GM19468 (cell line): ENCODE measurements at regions not wholly inside any gene's neighbourhood (a gene's known extent, or its start where the extent isn't known, plus 50 kb on each side); places are given as distances from the start of the nearest gene placed in this dataset.

ENCODE experiments used
- ATAC-seq: cut with Tn5 transposase; IDR thresholded peaks from one replicate; pipeline ENCODE4 v1.9.1; 2021; ENCODE audit warnings: mild to moderate bottlenecking, moderate library complexity, moderate number of reproducible peaks; ENCODE audit not compliant: unreplicated experiment; ENCODE audit errors: extremely low read depth

DNA sequence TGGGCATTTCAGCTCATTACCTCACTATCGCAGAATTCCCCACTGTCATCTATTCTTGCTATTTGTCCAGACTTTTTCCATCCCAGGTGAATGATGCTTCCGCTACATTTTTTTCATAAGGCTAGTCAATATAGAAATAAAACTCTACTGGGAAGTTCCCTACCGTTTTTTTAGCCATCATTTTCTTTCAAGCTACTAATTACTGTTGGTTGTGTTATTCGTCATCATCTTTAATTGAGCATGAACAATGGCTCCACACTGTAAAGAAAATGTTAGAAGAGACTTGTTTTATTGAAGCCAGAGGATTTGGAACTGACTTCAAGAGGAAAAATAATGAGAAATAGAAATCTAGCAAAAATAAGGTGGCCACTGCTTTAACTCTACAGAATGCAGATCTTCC, 265.0 kb downstream of the ZNF608 start:
- no peak for ATAC-seq

DNA sequence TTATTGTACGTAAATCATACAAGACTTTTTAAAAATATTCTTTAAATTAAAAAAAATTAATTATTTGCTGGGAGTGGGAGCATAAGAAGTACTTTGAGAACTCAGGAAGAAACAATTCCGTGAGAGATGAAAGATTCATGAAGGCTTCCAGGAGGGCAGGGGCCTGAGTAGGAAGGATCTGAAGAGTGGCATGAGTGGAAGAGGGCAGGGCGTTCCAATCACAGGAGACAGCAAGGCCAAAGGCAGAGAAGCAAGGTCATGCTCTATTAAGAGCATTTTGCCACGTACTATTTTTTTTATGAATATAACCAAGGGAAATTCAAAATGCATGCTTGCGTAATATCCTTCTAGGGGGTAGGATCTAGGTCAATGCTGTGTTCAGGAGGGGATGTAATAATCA, 265.5 kb downstream of the ZNF608 start:
- ATAC-seq, result no peak

DNA sequence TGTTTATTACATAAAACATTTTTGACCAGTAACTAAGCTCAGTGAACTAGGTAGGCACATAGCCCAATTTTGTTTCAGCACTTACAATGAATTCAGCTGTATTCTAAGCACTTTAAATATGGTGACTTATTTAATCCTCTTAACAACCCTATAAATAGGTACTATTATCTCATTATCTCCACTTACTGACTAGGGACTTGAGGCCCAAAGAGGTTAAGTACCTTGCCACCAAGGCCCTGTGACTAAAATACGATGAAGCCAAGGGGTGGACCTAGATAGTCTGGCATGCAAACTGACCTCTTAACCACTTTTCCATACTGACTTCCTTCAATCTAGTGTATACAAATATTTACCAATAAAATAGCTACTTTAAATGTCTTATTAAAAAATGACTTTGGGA, 266.4 kb downstream of the ZNF608 start:
- no peak for ATAC-seq

DNA sequence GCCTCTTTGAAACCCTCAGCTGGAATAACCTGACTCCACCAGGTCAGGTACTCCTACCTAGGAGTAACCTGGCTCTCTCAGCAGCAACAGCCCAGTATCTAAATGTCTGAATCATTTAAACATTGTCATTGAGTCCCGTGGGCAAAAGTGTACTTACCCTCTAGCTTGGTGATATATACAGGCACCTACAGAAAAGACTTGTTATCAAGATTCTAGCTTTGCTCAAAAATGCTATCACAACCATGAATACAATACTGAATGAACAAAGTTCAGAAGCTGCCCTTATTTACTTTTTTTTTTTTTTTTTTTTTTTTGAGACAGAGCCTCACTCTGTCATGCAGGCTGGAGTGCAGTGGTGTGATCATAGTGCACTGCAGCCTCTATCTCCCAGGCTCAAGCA, 268.2 kb downstream of the ZNF608 start:
- no peak for ATAC-seq

DNA sequence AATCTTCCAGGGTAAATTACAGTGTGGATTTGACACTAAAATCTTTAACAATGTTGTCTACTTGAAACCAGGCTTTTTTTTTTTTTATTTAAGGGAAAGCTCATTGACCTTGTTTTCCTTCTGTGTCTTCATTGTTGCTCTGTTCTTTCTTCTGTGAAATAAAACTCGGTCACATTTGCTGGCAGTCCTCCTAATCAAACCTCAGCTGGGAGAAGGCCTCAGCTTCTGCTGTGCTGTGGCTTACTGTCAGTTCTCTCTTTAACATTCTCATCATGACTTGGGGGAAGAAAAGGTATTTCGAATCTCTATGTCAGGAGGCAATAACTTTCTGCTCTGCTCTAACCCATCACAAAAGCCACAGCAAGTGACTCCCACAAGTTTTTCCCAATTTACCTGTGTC, 268.9 kb downstream of the ZNF608 start:
- ATAC-seq, result no peak

DNA sequence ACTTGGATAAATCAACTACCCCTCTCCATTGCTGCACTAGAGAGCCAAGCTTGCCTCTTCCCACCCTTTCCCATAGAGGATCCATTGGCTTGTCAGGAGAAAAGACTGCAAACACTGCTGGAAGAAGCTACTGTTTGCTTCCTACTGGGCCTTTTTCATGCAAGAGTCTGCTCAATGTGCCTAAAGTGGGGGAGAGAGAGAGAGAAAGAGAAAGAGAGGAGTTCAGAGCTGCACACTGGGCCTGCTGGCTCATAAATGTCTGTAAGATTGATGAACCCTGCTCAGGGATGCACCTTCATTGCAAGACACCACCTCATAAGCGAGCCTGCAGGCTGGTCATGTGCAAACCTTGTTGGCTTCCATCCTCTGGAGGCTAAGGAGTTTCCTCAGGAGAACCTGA, 269.4 kb downstream of the ZNF608 start:
- no peak for ATAC-seq

DNA sequence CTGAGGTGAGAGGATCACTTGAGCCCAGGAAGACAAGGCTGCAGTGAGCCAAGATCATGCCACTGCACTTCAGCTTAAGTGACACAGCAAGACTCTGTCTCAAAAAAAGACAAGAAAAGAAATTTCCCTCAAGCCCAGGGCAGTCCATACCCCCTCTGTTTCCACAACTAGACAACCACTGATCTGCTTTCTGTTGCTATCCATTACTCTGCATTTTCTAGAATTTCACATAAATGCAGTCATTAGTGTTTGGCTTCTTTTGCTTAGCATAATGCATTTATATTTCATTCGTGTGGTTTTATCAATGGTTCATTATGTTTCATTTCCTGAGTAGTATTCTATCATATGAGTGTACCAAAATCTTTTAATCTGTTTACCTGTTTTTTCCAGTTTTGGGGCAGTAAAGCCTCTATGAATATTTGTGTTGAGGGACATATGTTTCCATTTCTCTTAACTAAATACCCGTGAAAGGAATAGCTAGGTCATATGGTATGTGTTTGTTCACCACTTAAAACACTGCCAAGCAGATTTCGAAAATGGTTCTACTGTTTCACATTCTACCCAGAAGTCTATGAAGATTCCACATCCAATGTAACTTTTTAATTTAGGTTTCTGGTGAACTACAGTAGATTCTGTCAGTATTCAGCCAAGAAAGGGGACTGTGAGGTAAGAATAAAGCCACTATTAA, 271.8 kb downstream of the ZNF608 start:
- no peak for ATAC-seq

DNA sequence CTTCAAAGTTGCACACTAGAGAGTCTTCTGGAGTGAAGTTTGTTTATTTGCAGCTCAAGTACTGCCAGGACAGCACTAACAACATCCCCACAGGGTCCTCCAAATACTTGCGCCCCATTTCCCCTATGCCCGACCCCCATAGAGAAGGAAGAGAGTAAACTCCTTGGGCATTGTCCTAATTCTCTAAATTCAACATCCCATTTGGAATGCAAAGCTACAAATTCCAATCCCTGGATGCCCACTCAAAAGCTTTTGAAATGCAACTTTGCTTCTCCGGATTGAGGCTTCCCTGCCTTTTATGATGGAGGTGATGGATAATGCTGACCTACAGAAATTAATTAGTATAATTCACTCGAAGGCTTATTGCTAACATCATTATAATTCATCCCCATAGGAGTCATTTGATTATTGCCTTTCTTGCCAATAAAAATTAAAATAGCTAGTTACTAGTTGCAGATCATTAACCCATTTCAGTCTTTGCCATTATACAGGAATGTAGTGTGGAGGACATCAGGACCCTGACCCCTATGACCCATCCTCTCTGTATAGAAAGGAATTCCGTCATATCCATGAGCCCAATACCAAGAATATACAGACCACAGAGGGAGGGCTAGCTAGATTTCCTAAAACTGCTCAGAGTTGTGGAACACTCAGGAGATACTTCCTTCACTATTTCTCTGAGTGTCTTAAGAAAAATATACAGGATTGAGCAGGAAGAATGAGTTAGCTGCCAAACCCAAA, 277.6 kb downstream of the ZNF608 start:
- no peak for ATAC-seq

DNA sequence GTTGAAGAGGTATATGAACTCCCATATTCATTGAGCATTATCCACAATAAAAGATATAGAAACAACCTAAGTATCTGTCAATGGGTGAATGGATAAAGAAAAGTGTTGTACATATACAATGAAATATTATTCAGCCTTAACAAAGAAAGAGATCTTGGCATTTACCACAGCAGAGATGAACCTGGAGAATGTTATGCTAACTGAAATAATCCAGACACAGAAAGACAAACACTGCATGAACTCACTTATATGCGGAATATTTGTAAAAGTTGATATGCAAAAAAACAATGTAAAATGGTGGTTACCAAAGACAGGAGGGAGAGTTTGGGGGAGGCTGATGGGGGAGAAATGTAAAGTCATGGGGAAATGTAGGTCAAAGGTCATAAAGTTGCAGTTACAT, 278.7 kb downstream of the ZNF608 start:
- ATAC-seq, result no peak

DNA sequence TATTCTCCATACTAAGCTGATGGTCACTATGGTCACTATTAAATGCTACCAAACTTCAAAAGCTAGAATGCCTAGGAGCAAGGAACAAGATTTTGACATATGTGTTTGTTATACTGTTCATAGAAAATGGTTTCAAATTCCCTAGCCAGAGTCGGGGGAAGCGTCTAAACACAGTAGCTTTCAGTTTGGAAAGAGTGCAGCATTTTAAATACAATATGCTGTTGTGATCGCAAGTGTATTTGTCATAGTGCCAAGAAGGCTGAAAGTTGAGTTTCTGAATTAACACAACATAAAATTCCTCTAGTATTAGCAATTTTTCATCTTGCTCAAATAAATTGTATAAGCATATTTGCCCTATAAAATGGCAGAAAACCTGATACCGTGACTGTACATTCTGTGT, 280.4 kb downstream of the ZNF608 start:
- no peak for ATAC-seq

DNA sequence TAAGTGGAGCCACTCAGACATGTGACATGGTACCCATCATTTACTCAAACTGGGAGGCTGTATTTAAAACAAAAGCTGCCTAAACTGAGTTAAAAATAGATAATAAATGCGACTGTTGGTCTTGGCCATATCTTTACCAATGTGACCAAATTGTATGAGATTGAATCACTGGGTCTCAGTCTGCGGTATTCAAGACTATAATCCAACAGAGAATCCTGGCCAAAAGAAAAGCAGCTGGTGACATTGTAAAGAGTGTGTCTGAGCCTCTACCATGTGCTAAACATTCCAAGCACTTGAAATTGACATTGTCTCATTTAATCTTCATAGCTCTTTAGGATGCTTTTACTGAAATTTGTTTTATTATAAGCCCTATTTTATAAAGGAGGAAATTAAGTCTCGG, 282.6 kb downstream of the ZNF608 start:
- ATAC-seq, result no peak

DNA sequence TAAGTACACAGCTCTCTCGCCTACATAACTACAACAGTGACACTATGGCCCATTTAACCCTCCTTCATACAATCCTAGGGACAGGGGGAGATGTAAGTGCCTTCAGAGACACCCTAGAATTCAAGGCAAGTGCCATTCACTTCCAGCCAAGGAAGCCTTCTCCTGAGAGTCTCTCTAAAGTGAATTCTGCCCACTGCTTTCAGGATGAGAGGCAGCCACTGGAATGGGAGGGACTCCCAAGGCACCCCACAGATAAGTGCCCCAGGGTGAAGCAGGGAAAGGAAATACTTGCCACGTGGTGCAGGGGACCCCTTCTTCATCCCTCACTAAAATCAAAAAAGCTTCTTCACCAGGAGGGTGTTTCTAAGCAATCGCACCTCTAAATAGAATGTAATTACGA, 283.7 kb downstream of the ZNF608 start:
- no peak for ATAC-seq

DNA sequence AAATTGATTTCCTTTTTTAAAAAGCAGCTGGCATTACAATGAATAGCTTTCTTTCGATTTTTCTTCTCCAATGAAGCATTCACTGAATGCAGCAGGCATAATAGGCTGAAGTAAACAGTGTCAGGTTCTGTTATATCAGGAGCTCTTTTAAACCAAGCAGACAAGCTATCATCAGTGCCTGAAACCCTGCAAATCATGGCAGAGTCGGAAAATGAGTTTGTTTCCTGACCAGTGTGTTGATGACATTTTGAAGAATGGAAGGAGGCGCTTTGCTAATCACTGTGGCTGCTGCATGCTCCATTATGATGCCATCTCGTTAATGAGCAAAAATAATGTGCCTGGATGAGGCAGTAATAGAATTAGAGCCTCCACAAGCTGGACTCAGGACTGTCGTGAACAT, 284.5 kb downstream of the ZNF608 start:
- ATAC-seq, result no peak

DNA sequence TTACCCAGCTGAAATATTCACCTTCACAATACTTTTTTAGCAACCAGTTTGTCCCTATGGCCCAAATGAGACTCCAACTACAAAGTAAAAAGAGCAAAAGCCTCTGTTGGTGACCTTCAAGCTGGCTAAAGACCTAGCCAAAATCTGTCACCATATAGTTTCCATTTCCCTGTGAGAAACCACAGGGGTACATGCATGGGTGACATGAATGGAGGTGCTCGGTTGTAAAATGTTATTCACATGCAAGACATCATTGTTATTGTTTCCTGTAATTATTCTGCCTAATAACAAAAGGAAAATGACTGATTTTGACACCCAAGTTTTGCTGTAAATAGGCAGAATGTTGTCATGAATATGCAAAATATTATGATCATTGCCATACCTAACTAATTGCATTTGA, 285.3 kb downstream of the ZNF608 start:
- ATAC-seq, result no peak

DNA sequence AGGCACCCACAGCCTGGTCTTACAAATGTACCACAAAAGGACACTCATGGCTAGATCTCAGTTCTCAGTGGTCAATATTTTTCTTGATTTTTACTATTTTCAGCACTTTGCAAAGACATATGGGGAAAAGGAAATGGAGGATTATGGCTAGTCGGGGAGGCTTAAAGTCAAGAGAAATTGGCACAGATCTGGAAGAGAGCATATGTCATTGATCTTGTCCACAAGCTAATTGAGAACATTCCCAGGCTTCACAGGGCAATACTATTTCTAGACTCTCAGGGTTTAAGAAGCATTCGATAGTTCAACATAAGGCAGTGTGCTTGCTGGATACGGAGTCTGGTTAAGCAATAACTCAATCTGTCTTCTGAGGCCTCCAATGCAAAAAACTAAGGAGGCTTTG, 285.8 kb downstream of the ZNF608 start:
- no peak for ATAC-seq

DNA sequence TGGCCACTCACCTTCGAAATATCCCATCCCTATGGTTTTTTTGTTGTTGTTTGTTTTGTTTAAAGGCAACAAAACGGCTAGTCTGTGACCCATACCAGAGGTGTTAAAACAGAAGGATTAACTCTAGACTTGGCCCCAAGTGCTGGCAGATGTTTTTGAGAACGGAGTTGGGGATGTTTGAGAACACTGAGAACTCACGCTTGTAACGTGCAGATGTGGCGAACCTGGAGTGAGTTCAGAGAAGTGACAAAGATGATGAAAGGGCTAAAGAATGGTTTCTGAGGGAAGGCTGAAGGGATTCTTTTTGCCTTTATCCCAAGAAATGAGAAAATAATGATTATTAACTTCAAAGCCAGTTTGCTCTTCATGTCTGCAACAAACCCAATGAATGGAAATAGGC, 286.5 kb downstream of the ZNF608 start:
- no peak for ATAC-seq

DNA sequence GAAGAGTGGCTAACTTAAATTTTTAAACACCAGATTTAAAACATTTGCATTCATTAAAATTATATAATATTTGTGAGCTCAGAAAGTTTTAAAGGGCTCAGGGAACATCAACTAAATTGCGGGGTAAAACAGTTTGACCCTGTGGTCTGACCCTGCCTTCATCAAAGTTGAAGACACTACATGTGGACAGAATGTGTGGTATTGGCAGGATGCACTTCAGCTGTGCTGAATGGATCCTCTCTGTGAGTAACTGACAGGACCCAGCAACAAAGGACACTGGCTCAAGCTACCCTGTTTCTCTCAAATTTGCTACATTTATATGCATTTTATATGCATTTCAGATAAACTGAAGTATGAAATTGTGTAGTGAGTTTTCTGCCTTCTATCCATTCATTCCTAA, 288.5 kb downstream of the ZNF608 start:
- ATAC-seq, result no peak

DNA sequence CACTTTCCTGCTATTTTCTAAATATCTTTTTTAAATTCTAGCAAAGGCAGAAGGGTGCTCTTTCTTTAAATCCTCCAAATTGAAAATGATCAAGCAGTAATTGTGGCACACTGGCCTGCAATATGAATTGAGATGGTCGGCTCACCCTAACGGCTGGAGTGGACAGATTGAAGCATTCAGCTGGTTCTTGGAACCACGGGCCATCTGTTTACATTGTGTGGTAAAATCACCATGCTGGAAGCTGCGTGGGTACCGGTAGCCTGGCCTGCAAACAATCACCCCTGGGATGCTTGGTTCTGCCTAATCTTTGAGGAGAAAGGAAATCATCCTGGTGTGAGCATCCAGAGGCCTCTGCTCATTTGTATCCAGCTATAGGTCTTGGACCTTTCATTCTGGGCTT, 289.3 kb downstream of the ZNF608 start:
- ATAC-seq, result no peak

DNA sequence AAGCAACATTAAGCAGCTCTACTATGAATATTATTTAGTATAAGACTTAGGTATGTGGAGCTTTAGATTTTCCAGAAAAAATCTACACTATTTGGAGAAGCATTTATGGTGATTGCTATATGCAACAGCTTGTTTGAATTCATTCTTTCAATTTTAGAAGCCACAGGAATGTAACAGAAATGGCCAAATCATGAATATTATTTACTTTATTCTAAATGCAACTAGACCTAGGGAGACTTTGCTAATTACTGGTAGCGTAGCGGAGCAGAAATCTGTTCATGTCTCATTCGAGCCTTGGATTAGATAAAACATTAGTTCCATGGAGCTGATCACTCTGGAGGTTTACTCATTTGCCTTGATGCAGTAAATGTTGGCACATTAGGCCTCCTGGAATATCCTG, 290.2 kb downstream of the ZNF608 start:
- no peak for ATAC-seq

DNA sequence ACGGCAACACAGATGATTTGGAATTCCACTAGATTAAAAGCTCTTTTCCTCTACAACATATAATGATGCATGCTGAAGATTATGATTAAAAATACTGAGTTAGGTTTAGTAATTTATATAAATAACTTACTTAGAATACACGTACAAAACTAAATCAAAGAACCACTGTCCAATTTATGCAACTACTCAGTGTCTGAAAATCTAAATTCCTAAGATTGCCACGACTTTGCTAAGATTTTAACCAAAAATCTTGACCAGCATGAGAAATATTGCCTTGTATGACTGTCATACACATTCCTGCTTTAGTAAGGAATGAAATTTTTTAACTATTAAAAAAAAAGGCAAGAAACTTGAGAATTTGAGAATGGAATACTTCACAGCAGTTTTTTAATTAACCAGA, 292.4 kb downstream of the ZNF608 start:
- ATAC-seq, result no peak

DNA sequence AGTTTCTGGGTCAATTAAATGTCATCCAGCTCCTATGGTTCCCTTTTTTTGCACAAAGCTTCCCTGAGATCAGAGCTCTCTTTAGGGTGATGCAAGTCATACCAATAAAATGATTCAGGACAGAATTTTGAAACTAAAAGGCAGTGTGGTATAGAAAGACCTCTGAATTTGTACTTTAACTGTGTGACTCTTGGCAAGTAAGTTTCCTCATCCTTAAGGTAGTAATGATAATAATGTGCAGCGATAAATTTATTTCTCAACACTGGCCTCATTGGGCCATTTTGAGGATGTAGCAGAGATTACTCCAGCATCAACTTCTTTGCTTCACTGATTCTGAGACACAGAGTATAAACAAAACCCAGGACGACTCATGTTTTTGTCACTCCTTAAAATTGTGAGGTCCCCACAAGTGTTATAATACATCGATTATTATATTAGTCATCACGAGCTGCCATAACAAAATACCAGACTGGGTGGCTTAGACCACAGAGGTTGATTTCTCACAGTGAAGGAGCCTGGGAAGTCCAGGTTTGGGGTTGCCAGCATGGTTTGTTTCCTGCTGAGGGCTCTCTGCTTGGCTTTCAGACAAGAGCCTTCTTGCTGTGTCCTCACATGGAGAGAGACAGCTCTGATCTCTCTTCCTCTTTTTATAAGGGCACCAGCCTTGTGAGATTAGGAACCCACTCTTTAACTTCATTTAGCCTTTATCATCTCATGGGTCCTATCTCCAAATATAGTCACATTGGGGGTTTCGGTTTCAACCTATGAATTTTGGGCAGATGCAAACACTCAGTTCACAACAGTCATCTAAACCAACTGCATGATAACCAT, 293.0 kb downstream of the ZNF608 start:
- peak; percentile 97 for ATAC-seq
